NT2/D1 (cell line): ENCODE measurements at regions not wholly inside any gene's neighbourhood (a gene's known extent, or its start where the extent isn't known, plus 50 kb on each side); places are given as distances from the start of the nearest gene placed in this dataset.

Experiments used
- SUZ12 ChIP-seq: IDR thresholded peaks from 2 replicates; pipeline ENCODE4 v1.6.1; 2011; ENCODE audit not compliant: insufficient read length, insufficient read depth; ENCODE audit errors: extremely low read depth
- YY1 ChIP-seq: IDR thresholded peaks from 2 replicates; pipeline ENCODE4 v1.6.1; 2011; ENCODE audit not compliant: insufficient read length, insufficient read depth

GRCh38 chr2:67564076-67564475, 166.9 kb downstream of the ETAA1 start:
- TF ChIP-seq YY1 (no peak), SUZ12 (no peak)
